Astrocyte (in vitro differentiated cells and primary cell): ENCODE measurements at regions not wholly inside any gene's neighbourhood (a gene's known extent, or its start where the extent isn't known, plus 50 kb on each side); places are given as distances from the start of the nearest gene placed in this dataset.

Experiments used
- EZH2 ChIP-seq: IDR thresholded peaks from 2 replicates; pipeline ENCODE4 v1.6.1; 2012; ENCODE audit warnings: mild to moderate bottlenecking, low read length, inconsistent platforms; ENCODE audit not compliant: insufficient read depth
- TF ChIP-seq, protein P1 (sequence below): IDR thresholded peaks from 2 replicates; pipeline ENCODE4 v1.5.1; 2011; ENCODE audit warnings: low read depth, mild to moderate bottlenecking, inconsistent platforms, low read length, moderate library complexity; ENCODE audit not compliant: insufficient read depth

DNA sequence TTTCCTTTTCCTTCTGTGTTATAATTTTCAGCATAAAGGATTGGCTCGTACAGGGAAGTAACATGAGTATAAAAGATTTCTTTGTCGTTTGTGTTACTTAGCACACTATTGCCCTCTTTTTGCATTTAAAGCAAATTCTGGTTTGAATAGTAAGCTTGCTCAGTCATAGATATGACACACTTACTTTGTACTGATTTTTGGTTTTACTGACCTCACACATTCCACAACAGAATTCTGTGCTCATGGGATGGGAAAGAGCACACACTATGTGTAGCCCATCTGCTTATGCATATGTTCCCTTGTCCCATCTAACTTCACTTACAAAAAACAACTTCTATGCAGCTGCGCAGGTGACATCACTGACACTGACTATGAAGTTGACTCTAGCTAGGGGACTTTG lies 111.9 kb upstream of the MTAP start:
- TF ChIP-seq, protein P1, sequence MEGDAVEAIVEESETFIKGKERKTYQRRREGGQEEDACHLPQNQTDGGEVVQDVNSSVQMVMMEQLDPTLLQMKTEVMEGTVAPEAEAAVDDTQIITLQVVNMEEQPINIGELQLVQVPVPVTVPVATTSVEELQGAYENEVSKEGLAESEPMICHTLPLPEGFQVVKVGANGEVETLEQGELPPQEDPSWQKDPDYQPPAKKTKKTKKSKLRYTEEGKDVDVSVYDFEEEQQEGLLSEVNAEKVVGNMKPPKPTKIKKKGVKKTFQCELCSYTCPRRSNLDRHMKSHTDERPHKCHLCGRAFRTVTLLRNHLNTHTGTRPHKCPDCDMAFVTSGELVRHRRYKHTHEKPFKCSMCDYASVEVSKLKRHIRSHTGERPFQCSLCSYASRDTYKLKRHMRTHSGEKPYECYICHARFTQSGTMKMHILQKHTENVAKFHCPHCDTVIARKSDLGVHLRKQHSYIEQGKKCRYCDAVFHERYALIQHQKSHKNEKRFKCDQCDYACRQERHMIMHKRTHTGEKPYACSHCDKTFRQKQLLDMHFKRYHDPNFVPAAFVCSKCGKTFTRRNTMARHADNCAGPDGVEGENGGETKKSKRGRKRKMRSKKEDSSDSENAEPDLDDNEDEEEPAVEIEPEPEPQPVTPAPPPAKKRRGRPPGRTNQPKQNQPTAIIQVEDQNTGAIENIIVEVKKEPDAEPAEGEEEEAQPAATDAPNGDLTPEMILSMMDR, result no peak
- no peak for TF ChIP-seq EZH2
